PC-9 (cell line): ENCODE measurements at regions not wholly inside any gene's neighbourhood (a gene's known extent, or its start where the extent isn't known, plus 50 kb on each side); places are given as distances from the start of the nearest gene placed in this dataset.

Experiments used
- CTCF ChIP-seq: fragments of 200-600 bp; sonication (generic); conservative IDR thresholded peaks from 2 replicates; pipeline ENCODE4 v1.6.1; 2017; ENCODE audit warnings: mixed run types, antibody characterized with exemption, mild to moderate bottlenecking, moderate library complexity
- EZH2 ChIP-seq: fragments of 200-600 bp; sonication (generic); IDR thresholded peaks from 2 replicates; pipeline ENCODE4 v1.8.0; 2017; ENCODE audit warnings: antibody characterized with exemption, low read depth

GRCh38 chr20:20970841-20971240 is 135.3 kb downstream of the LINC00237 start:
- TF ChIP-seq CTCF, result no peak
- TF ChIP-seq EZH2, result no peak
